H1 (cell line): ENCODE measurements at regions not wholly inside any gene's neighbourhood (a gene's known extent, or its start where the extent isn't known, plus 50 kb on each side); places are given as distances from the start of the nearest gene placed in this dataset.

Experiments used
- CTCF ChIA-PET: fragments of 300-600 bp; sonication (Branson Sonifier 250); formaldehyde crosslinking; loops from one replicate; lab custom pipeline; 2021; ENCODE audit not compliant: partially characterized antibody; lab: Charles Lee
- POLR2A ChIA-PET: fragments of 300-600 bp; sonication (Branson Sonifier 250); formaldehyde crosslinking; loops from one replicate; lab custom pipeline; 2021; ENCODE audit warnings: inconsistent platforms; ENCODE audit not compliant: partially characterized antibody; lab: Charles Lee
- DNase-seq, 2 experiments: peaks; one replicate each; pipeline versions ENCODE4 v3.0.0 to v3.0.0-alpha.2; 2010 to 2022; ENCODE audit warnings: low spot score in 2 of 2, low read depth in 1 of 2, mixed read lengths in 1 of 2
- FAIRE-seq: peaks from 2 replicates; lab custom pipeline; 2011; peaks lifted over from hg19 to GRCh38; lab: Jason Lieb, UNC
- H2AFZ ChIP-seq: 2 replicates; pipeline ENCODE4 v1.8.1; 2012; ENCODE audit warnings: low read length, inconsistent platforms
- H2AK5ac ChIP-seq: 2 replicates; pipeline ENCODE4 v1.6.1; 2013; ENCODE audit warnings: low read depth, low read length
- H2BK120ac ChIP-seq: replicated peaks from 2 replicates; pipeline ENCODE3; 2013; ENCODE audit warnings: low read depth, low read length, inconsistent platforms
- H2BK12ac ChIP-seq: 2 replicates; pipeline ENCODE4 v1.6.1; 2013; ENCODE audit warnings: low read depth, low read length
- H2BK15ac ChIP-seq: 2 replicates; pipeline ENCODE4 v1.6.1; 2013; ENCODE audit warnings: low read length
- H2BK20ac ChIP-seq: 2 replicates; pipeline ENCODE4 v1.6.1; 2013; ENCODE audit warnings: low read length
- H2BK5ac ChIP-seq: 2 replicates; pipeline ENCODE4 v1.6.1; 2013; ENCODE audit warnings: low read depth, low read length
- H3K14ac ChIP-seq: 2 replicates; pipeline ENCODE4 v1.6.1; 2013; ENCODE audit warnings: inconsistent platforms; ENCODE audit not compliant: insufficient read length
- H3K18ac ChIP-seq: 2 replicates; pipeline ENCODE4 v1.6.1; 2013; ENCODE audit warnings: low read length; ENCODE audit errors: extremely low read depth
- H3K23ac ChIP-seq: 2 replicates; pipeline ENCODE4 v1.6.1; 2013; ENCODE audit warnings: inconsistent platforms; ENCODE audit not compliant: insufficient read length
- H3K23me2 ChIP-seq: 2 replicates; pipeline ENCODE4 v1.6.1; 2013; ENCODE audit warnings: low read depth, low read length
- H3K27ac ChIP-seq: 2 replicates; pipeline ENCODE4 v1.6.1; 2011; ENCODE audit warnings: low read depth, low read length, inconsistent platforms
- H3K27me3 ChIP-seq, 4 experiments: replicated peaks in 1 of 4; 1 replicate in 1 of 4; 2 replicates in 3 of 4; pipeline versions ENCODE4 v1.6.1 to v1.8.1; 2011 to 2013; ENCODE audit warnings: low read length in 3 of 4, mild to moderate bottlenecking in 3 of 4, inconsistent platforms in 2 of 4, mixed read lengths in 2 of 4, moderate library complexity in 1 of 4; ENCODE audit not compliant: control insufficient read depth in 3 of 4, insufficient read depth in 3 of 4; ENCODE audit errors: extremely low read depth in 1 of 4
- H3K36me3 ChIP-seq, 4 experiments: 2 replicates each; pipeline versions ENCODE4 v1.6.1 to v1.8.1; 2011 to 2013; ENCODE audit warnings: mild to moderate bottlenecking in 4 of 4, low read length in 3 of 4, moderate library complexity in 2 of 4, control low read depth in 1 of 4, inconsistent platforms in 1 of 4; ENCODE audit not compliant: insufficient read depth in 4 of 4, control insufficient read depth in 2 of 4
- H3K4ac ChIP-seq: replicated peaks from 2 replicates; pipeline ENCODE3; 2013; ENCODE audit warnings: low read length, low read depth, mixed read lengths, inconsistent platforms; ENCODE audit not compliant: insufficient read length
- H3K4me1 ChIP-seq, 4 experiments: replicated peaks in 1 of 4; 1 replicate in 1 of 4; 2 replicates in 3 of 4; pipeline versions ENCODE4 v1.6.1 to v1.8.1; 2011 to 2013; ENCODE audit warnings: low read length in 3 of 4, inconsistent platforms in 2 of 4, mixed read lengths in 1 of 4; ENCODE audit not compliant: insufficient read depth in 4 of 4, control insufficient read depth in 3 of 4
- H3K4me2 ChIP-seq, 2 experiments: 2 replicates each; pipeline versions ENCODE4 v1.6.1 to v1.8.1; 2011 to 2013; ENCODE audit warnings: low read depth in 2 of 2, low read length in 2 of 2, control low read depth in 1 of 2, inconsistent platforms in 1 of 2, mild to moderate bottlenecking in 1 of 2; ENCODE audit not compliant: insufficient read depth in 1 of 2
- H3K4me3 ChIP-seq, 4 experiments: fragments of 200-600, 300-600 bp in 1 of 4; sonication (generic), shearing (Covaris generic), sonication (Bioruptor Twin) in 1 of 4; 2 replicates each; pipeline versions ENCODE4 v1.5.1 to v1.8.1; 2011 to 2016; ENCODE audit warnings: low read length in 4 of 4, low read depth in 3 of 4, control low read depth in 2 of 4, inconsistent platforms in 2 of 4, mild to moderate bottlenecking in 2 of 4, mixed read lengths in 1 of 4, moderate library complexity in 1 of 4; ENCODE audit not compliant: insufficient read depth in 2 of 4; ENCODE audit errors: extremely low read depth in 1 of 4
- H3K56ac ChIP-seq: replicated peaks from 2 replicates; pipeline ENCODE3; 2013; ENCODE audit warnings: low read depth, mild to moderate bottlenecking, mixed read lengths, low read length, inconsistent platforms; ENCODE audit not compliant: insufficient read length
- H3K79me1 ChIP-seq: 2 replicates; pipeline ENCODE4 v1.6.1; 2013; ENCODE audit warnings: low read depth, low read length, control low read depth
- H3K79me2 ChIP-seq, 2 experiments: 2 replicates each; pipeline versions ENCODE4 v1.6.1 to v1.8.1; 2012 to 2013; ENCODE audit warnings: low read length in 2 of 2, mild to moderate bottlenecking in 2 of 2, inconsistent platforms in 1 of 2; ENCODE audit not compliant: insufficient read depth in 2 of 2, control insufficient read depth in 1 of 2
- H3K9ac ChIP-seq, 4 experiments: replicated peaks in 1 of 4; 1 replicate in 1 of 4; 2 replicates in 3 of 4; pipeline versions ENCODE4 v1.6.1 to v1.8.1; 2011 to 2013; ENCODE audit warnings: low read depth in 3 of 4, low read length in 3 of 4, control low read depth in 2 of 4, mild to moderate bottlenecking in 2 of 4, moderate library complexity in 2 of 4, inconsistent platforms in 1 of 4; ENCODE audit errors: extremely low read depth in 1 of 4
- H3K9me3 ChIP-seq, 2 experiments: 2 replicates each; pipeline versions ENCODE4 v1.6.1 to v1.8.1; 2012 to 2013; ENCODE audit warnings: mild to moderate bottlenecking in 2 of 2, moderate library complexity in 2 of 2, control low read depth in 1 of 2, inconsistent platforms in 1 of 2, low read depth in 1 of 2, low read length in 1 of 2, mixed read lengths in 1 of 2; ENCODE audit not compliant: insufficient read depth in 2 of 2
- H4K20me1 ChIP-seq, 2 experiments: replicated peaks in 1 of 2; 2 replicates each; pipeline versions ENCODE3 to v1.8.1; 2011 to 2013; ENCODE audit warnings: inconsistent platforms in 2 of 2, low read length in 2 of 2, mild to moderate bottlenecking in 1 of 2; ENCODE audit not compliant: insufficient read depth in 2 of 2, control insufficient read depth in 1 of 2
- H4K5ac ChIP-seq: 2 replicates; pipeline ENCODE4 v1.6.1; 2013; ENCODE audit warnings: low read length, low read depth, mixed read lengths, inconsistent platforms; ENCODE audit not compliant: insufficient read length
- H4K8ac ChIP-seq: 2 replicates; pipeline ENCODE4 v1.8.0; 2013; ENCODE audit warnings: mild to moderate bottlenecking, moderate library complexity, low read length, inconsistent platforms; ENCODE audit not compliant: insufficient read depth; ENCODE audit errors: extremely low read depth
- H4K91ac ChIP-seq: replicated peaks from 2 replicates; pipeline ENCODE3; 2013; ENCODE audit warnings: low read length, mixed read lengths, inconsistent platforms; ENCODE audit not compliant: insufficient read length
- ASH2L ChIP-seq: fragments of 200-600, 300-600 bp; sonication (generic); IDR thresholded peaks from one replicate; pipeline ENCODE4 v1.7.1; 2017; ENCODE audit warnings: low read length
- CBX5 ChIP-seq: fragments of 300-800, 300-1000 bp; sonication (generic); IDR thresholded peaks from 2 replicates; pipeline ENCODE4 v1.7.1; 2016; ENCODE audit warnings: antibody characterized with exemption, low read length, low read depth
- CBX8 ChIP-seq: fragments of 300-800, 300-1000 bp; sonication (generic); IDR thresholded peaks from 2 replicates; pipeline ENCODE4 v1.7.1; 2016; ENCODE audit warnings: low read depth, low read length, borderline replicate concordance
- CEBPB ChIP-seq: IDR thresholded peaks from 2 replicates; pipeline ENCODE4 v1.6.1; 2012; ENCODE audit warnings: low read depth, low read length
- JUND ChIP-seq: IDR thresholded peaks from 2 replicates; pipeline ENCODE4 v1.6.1; 2011; ENCODE audit warnings: mild to moderate bottlenecking, improper control_type of control experiment, low read length
- PHF8 ChIP-seq: fragments of 200-600 bp; sonication (generic); conservative IDR thresholded peaks from 2 replicates; pipeline ENCODE4 v1.7.1; 2012; ENCODE audit warnings: low read depth, mild to moderate bottlenecking, inconsistent platforms, low read length, moderate library complexity
- RAD21 ChIP-seq, 2 experiments: IDR thresholded peaks in 1 of 2; conservative IDR thresholded peaks in 1 of 2; 2 replicates each; pipeline ENCODE4 v1.6.1; 2011; ENCODE audit warnings: low read depth in 2 of 2, low read length in 2 of 2, improper control_type of control experiment in 1 of 2, inconsistent platforms in 1 of 2, mild to moderate bottlenecking in 1 of 2, moderate library complexity in 1 of 2
- RXRA ChIP-seq: IDR thresholded peaks from 2 replicates; pipeline ENCODE4 v1.6.1; 2011; ENCODE audit warnings: low read depth, mild to moderate bottlenecking, low read length, moderate library complexity; ENCODE audit not compliant: insufficient read depth
- TAF7 ChIP-seq: optimal IDR thresholded peaks from 2 replicates; pipeline ENCODE3; 2011; ENCODE audit warnings: low read depth, mild to moderate bottlenecking, inconsistent platforms, low read length, moderate library complexity, borderline replicate concordance
- WGBS, 2 experiments: shearing (Covaris generic) in 1 of 2; methylation state at CpG; one replicate each; pipeline versions ENCODE4 v1.1.6 to v1.1.7; 2013 to 2015; ENCODE audit warnings: low lambda C conversion rate in 2 of 2, mixed read lengths in 2 of 2, inconsistent platforms in 1 of 2, low coverage in 1 of 2, missing lambda C conversion rate in 1 of 2; ENCODE audit not compliant: insufficient replicate concordance in 2 of 2, insufficient coverage in 1 of 2, insufficient read length in 1 of 2; ENCODE audit errors: extremely low coverage in 1 of 2, missing lambda C conversion rate in 1 of 2; 5-methylcytosine and 5-hydroxymethylcytosine counted together

DNA sequence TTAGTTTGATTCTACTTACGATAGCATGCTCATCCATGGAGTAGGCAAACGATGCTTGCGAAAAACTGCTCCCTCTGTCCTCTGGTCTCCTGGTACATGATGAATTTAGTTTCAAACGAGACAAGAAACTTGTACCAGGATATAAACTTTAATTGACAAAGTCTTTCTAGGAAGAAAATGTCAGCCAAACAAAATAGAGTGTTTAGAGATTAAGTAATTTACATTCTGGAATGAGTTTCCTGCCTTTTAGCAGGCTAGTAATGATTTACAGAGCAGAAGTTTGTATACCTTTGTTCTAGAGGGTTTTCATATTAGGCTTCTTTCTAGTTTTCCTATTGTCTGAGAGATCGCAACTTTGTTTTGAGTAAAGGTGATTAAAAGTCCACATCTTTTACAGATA is 206.9 kb downstream of the RPL10L start:
- Histone ChIP-seq H2BK20ac (no peak overlapping the region), H3K36me3 (0 out of 8 replicates have a peak, but pooled peaks cover 0 to 3% (median 0%) of the 10 kb centered on the region in 4 experiments), H3K9me3 (no peaks in the 10 kb centered on the region), H3K14ac (no peak overlapping the region), H4K5ac (no peak overlapping the region), H2AK5ac (no peak overlapping the region), H4K91ac (no peak overlapping the region), H2AFZ (peak overlapping the region; percentile 17; the same call in 1 of the 2 replicates), H3K4me2 (no peak overlapping the region), H3K79me2 (no peaks in the 10 kb centered on the region), H3K23me2 (no peaks in the 10 kb centered on the region), H3K23ac (no peak overlapping the region), H4K8ac (no peak overlapping the region), H3K56ac (no peak overlapping the region), H2BK5ac (no peak overlapping the region), H3K4me1 (peaks cover 0 to 7% (median 3%) of the 10 kb centered on the region in 4 experiments; a peak in 2 of 7 replicates), H3K27ac (no peak overlapping the region), H3K18ac (no peak overlapping the region), H2BK12ac (no peak overlapping the region), H4K20me1 (no peaks in the 10 kb centered on the region), H3K9ac (no peak overlapping the region), H3K4me3 (no peak overlapping the region), H2BK15ac (no peak overlapping the region), H2BK120ac (no peak overlapping the region), H3K27me3 (no peaks in the 10 kb centered on the region), H3K4ac (no peak overlapping the region), H3K79me1 (no peaks in the 10 kb centered on the region)
- TF ChIP-seq CBX5 (no peak), RXRA (no peak), CBX8 (no peak), JUND (no peak), ASH2L (no peak), PHF8 (no peak), CEBPB (no peak), TAF7 (no peak), RAD21 (IDR thresholded peaks at IDR 0.05 in 1 of 2, conservative IDR thresholded peaks at IDR 0.05 in 1 of 2; ENCODE audit: low read depth in 2 of 2, low read length in 2 of 2) (no peak)
- 95% methylated on average over 5 of the region's 5 CpGs; no CpG with 5 or more reads in 1 of the 2 experiments for WGBS, 2 experiments
- CTCF ChIA-PET = no interaction called here
- POLR2A ChIA-PET = no interaction called here
- DNase-seq = no peak
- no peak for FAIRE-seq
